ENCODE measurements at regions not wholly inside any gene's neighbourhood (a gene's known extent, or its start where the extent isn't known, plus 50 kb on each side); places are given as distances from the start of the nearest gene placed in this dataset.

DNA sequence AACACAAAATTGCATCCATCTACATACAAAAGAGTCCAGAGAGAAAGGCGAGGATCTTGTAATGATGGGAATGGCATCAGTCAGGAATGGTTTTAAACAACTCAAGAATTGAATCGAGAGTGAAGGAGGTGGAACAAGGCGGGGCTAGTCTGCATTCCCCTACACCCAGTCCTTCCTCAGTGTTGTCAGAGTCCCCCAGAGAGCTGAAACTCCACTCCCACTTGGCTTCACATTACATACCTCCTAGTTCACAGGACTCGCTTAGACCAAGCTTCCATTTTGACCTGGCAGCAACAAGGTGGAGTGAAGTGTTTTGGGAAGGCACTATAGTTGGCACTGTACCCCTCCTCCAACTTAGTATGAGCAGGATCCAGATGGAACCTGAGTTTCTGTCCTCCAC is 1273.5 kb upstream of the CRIM1 start:
- no peaks in the 10 kb centered on the region for H3K36me3 ChIP-seq
- no peak overlapping the region for H3K27ac ChIP-seq
- TF ChIP-seq POLR2A (IDR thresholded peaks at IDR 0.05) = no peak
- TF ChIP-seq, protein P1, sequence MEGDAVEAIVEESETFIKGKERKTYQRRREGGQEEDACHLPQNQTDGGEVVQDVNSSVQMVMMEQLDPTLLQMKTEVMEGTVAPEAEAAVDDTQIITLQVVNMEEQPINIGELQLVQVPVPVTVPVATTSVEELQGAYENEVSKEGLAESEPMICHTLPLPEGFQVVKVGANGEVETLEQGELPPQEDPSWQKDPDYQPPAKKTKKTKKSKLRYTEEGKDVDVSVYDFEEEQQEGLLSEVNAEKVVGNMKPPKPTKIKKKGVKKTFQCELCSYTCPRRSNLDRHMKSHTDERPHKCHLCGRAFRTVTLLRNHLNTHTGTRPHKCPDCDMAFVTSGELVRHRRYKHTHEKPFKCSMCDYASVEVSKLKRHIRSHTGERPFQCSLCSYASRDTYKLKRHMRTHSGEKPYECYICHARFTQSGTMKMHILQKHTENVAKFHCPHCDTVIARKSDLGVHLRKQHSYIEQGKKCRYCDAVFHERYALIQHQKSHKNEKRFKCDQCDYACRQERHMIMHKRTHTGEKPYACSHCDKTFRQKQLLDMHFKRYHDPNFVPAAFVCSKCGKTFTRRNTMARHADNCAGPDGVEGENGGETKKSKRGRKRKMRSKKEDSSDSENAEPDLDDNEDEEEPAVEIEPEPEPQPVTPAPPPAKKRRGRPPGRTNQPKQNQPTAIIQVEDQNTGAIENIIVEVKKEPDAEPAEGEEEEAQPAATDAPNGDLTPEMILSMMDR (IDR thresholded peaks at IDR 0.05) = no peak
- no peak for DNase-seq
- no peaks in the 10 kb centered on the region for H3K9me3 ChIP-seq
- no peaks in the 10 kb centered on the region for H3K27me3 ChIP-seq
- intact Hi-C loops (cut with DNase I; ENCODE audit: low total_unique reads) = no loop called here
- no peak overlapping the region for H3K4me3 ChIP-seq
- H3K4me1 ChIP-seq = no peaks in the 10 kb centered on the region

DNA sequence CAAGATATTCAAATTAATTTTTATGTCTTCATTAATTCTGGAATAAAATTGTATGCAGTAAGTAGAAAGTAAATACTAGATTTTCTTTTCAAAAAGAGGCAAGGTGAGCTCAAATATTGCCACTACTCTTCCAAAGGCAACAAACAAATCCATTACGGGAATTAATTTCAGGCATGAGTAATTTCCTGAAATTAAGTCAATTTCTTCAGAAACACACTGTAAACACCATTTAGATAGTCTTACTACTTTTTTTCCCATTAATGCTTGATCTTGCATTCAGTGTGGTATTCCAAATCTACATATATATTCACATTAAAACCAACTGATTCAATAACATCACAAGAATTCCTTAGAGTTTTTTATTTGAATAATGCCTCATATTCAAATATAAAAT is 1274.0 kb upstream of the CRIM1 start:
- no peaks in the 10 kb centered on the region for H3K9me3 ChIP-seq
- no peak for TF ChIP-seq POLR2A (IDR thresholded peaks at IDR 0.05)
- TF ChIP-seq, protein P1 (IDR thresholded peaks at IDR 0.05) = no peak
- no peak overlapping the region for H3K4me3 ChIP-seq
- no peaks in the 10 kb centered on the region for H3K27me3 ChIP-seq
- DNase-seq = no peak
- H3K27ac ChIP-seq = no peak overlapping the region
- intact Hi-C loops (cut with DNase I; ENCODE audit: low total_unique reads) = no loop called here
- H3K36me3 ChIP-seq = no peaks in the 10 kb centered on the region
- H3K4me1 ChIP-seq = no peaks in the 10 kb centered on the region

DNA sequence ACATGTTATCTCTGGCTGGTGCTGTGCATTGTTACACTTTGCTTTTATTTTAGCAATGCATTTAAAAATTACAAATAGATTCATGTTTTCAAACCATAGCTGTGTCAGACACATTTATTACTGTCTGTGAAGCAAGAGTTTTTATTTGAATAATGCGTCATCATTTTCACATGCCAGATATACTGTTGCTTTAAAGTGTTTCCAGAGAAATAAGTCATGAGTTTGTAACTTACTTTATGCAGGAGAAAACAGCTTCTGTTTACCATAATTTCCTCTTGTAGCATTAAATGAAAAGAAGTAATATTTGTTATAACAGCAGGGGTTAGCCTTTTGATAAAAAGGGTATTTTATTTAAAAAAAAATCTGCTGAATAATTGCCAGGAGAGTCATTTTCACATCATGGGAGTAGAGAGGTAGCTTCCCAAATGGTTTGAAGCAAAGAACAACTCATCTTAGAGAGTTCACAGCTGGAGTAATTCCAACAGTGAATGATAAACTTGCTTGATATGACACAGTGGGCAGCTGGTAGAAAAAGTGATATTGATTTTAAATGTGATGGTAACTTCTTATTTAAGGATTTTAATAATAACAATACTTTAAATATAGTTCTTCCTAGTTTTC is 1274.5 kb upstream of the CRIM1 start:
- intact Hi-C loops (cut with DNase I; ENCODE audit: low total_unique reads) = no loop called here
- Histone ChIP-seq H3K27ac (no peak overlapping the region), H3K4me3 (no peak overlapping the region), H3K36me3 (no peaks in the 10 kb centered on the region), H3K27me3 (no peaks in the 10 kb centered on the region), H3K9me3 (no peaks in the 10 kb centered on the region), H3K4me1 (no peaks in the 10 kb centered on the region)
- TF ChIP-seq, protein P1 (IDR thresholded peaks at IDR 0.05) = no peak
- no peak for TF ChIP-seq POLR2A (IDR thresholded peaks at IDR 0.05)
- DNase-seq = no peak

DNA sequence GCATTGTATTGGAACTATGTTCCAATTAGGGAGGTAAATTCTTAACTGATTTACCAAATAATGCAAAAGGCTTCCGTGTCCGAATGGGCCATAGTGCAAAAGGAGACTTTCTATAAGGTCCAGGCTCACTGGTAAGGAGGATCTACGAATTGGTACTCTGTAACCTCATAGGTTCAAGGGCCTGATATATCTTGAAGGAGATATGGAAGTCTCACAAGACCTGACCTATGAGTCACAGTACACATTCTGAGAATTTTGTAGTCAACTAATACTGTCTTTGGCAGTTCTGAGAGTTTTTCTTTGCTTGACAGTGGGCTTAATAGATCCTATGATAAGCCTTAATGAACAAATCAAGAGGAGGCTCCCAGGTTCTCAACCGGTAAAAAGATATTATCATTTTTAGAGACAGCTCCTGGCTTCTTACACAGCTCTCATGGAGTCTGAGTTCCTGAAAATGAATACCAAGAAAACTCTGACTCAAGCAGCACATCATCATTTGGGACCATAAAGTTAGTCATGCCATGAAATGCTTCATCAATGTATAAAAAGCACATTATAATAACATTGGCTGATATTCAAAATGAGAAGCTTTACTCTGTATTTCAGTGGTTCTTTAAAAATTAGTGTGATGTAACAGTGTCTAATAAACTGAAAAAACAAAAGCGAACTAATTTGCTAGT is 1275.2 kb upstream of the CRIM1 start:
- Histone ChIP-seq H3K9me3 (no peaks in the 10 kb centered on the region), H3K4me1 (no peaks in the 10 kb centered on the region), H3K27me3 (no peaks in the 10 kb centered on the region), H3K36me3 (no peaks in the 10 kb centered on the region), H3K27ac (no peak overlapping the region), H3K4me3 (no peak overlapping the region)
- TF ChIP-seq, protein P1 (IDR thresholded peaks at IDR 0.05) = no peak
- TF ChIP-seq POLR2A (IDR thresholded peaks at IDR 0.05) = no peak
- DNase-seq = no peak
- intact Hi-C loops (cut with DNase I; ENCODE audit: low total_unique reads) = no loop called here

DNA sequence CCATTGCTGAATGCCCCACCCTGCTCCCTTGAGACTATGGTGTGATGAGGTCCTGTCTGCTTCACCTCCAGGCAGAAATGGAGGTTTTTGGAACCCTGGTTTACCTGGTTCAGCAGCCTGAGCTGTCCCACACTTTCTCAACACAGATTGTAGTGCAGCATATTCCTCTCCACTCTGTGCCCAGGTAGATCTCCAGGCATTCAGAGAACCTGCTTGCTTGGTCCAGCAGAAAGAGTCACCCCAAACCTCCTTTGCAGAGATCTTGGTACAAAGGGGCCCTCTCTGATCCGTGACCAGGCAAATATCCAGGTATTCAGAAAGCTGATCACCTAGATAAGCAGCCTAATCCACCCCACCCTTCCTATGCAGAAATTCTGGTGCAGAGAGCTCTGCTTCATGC is 1288.2 kb upstream of the CRIM1 start:
- Histone ChIP-seq H3K36me3 (no peaks in the 10 kb centered on the region), H3K27ac (no peak overlapping the region), H3K27me3 (no peaks in the 10 kb centered on the region), H3K4me3 (no peak overlapping the region), H3K9me3 (no peaks in the 10 kb centered on the region), H3K4me1 (no peaks in the 10 kb centered on the region)
- TF ChIP-seq, protein P1 (IDR thresholded peaks at IDR 0.05) = no peak
- no peak for TF ChIP-seq POLR2A (IDR thresholded peaks at IDR 0.05)
- DNase-seq = no peak
- intact Hi-C loops (cut with DNase I; ENCODE audit: low total_unique reads) = no loop called here

All from uterus (tissue), 3 donors.